ENCODE measurements at regions not wholly inside any gene's neighbourhood (a gene's known extent, or its start where the extent isn't known, plus 50 kb on each side); places are given as distances from the start of the nearest gene placed in this dataset.

DNA sequence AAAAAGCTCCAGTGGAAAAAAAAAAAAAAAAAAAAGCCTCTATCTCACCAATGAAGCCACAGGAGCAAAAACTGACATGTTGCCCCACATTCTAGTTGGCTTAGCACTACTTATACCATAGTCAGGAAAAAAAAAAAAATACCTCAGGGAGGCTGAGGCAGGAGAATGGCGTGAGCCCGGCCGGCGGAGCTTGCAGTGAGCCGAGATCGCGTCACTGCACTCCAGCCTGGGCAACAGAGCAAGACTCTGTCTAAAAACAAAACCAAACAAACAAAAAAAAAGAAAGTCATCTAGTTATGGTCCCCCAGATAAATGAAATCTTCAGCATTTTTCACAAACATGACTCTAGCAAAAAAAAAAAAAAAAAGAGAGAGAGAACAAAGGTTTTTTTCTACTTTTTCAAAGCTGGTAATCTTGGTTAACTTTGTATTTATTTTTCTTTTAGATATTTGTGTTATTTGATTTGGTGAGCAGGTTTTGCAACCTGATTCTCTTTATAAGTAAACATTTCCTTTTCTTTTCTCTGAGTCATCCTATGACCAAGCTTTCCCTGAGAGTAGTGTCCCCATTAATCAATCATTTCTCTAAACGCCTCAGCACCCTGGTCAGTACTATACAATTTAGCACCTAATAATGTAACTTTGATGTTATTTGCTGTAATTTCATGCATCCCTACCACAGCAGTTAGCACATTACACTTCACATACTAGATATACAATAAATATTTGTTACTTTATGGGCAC lies 273.7 kb upstream of the PIK3C3 start:
- no peak for TF ChIP-seq CTCF (conservative IDR thresholded peaks at IDR 0.05; ENCODE audit: low read depth in 2 of 2)
- TF ChIP-seq EZH2 (IDR thresholded peaks at IDR 0.05; ENCODE audit: low read depth, unreplicated experiment), result no peak
- TF ChIP-seq EZH2phosphoT487 (IDR thresholded peaks at IDR 0.05; ENCODE audit: unreplicated experiment), result no peak
- TF ChIP-seq POLR2AphosphoS5 (IDR thresholded peaks at IDR 0.05; ENCODE audit: low read depth), result no peak
- TF ChIP-seq, protein P1, sequence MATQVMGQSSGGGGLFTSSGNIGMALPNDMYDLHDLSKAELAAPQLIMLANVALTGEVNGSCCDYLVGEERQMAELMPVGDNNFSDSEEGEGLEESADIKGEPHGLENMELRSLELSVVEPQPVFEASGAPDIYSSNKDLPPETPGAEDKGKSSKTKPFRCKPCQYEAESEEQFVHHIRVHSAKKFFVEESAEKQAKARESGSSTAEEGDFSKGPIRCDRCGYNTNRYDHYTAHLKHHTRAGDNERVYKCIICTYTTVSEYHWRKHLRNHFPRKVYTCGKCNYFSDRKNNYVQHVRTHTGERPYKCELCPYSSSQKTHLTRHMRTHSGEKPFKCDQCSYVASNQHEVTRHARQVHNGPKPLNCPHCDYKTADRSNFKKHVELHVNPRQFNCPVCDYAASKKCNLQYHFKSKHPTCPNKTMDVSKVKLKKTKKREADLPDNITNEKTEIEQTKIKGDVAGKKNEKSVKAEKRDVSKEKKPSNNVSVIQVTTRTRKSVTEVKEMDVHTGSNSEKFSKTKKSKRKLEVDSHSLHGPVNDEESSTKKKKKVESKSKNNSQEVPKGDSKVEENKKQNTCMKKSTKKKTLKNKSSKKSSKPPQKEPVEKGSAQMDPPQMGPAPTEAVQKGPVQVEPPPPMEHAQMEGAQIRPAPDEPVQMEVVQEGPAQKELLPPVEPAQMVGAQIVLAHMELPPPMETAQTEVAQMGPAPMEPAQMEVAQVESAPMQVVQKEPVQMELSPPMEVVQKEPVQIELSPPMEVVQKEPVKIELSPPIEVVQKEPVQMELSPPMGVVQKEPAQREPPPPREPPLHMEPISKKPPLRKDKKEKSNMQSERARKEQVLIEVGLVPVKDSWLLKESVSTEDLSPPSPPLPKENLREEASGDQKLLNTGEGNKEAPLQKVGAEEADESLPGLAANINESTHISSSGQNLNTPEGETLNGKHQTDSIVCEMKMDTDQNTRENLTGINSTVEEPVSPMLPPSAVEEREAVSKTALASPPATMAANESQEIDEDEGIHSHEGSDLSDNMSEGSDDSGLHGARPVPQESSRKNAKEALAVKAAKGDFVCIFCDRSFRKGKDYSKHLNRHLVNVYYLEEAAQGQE (IDR thresholded peaks at IDR 0.05; ENCODE audit: unreplicated experiment), result no peak
- no peak for TF ChIP-seq STAT1 (IDR thresholded peaks at IDR 0.05; ENCODE audit: unreplicated experiment)
- TF ChIP-seq JUNB (IDR thresholded peaks at IDR 0.05; ENCODE audit: unreplicated experiment), result no peak

All from GM23338 (cell line).